DND-41 (cell line): ENCODE measurements at regions not wholly inside any gene's neighbourhood (a gene's known extent, or its start where the extent isn't known, plus 50 kb on each side); places are given as distances from the start of the nearest gene placed in this dataset.

Experiments used
- ATAC-seq: fragments of 200-7000 bp; cut with Tn5 transposase; 3 replicates; pipeline ENCODE4 v1.9.1; 2021; ENCODE audit warnings: low read depth; ENCODE audit not compliant: insufficient read depth
- DNase-seq: peaks from one replicate; pipeline ENCODE4 v3.0.0-alpha.2; 2020
- H2AFZ ChIP-seq: 2 replicates; pipeline ENCODE4 v1.6.0; 2012; ENCODE audit warnings: low read depth, low read length
- H3K27ac ChIP-seq: 2 replicates; pipeline ENCODE4 v1.5.1; 2012; ENCODE audit warnings: low read length, inconsistent platforms
- H3K27me3 ChIP-seq: fragments of 200-600 bp; sonication (generic); 2 replicates; pipeline ENCODE4 v1.6.0; 2012; ENCODE audit warnings: low read length, mild to moderate bottlenecking, inconsistent platforms; ENCODE audit not compliant: insufficient read depth, poor library complexity
- H3K36me3 ChIP-seq: 2 replicates; pipeline ENCODE4 v1.5.1; 2012; ENCODE audit warnings: low read length, inconsistent platforms; ENCODE audit not compliant: insufficient read depth
- H3K4me1 ChIP-seq: 2 replicates; pipeline ENCODE4 v1.5.1; 2012; ENCODE audit warnings: mild to moderate bottlenecking, low read length; ENCODE audit not compliant: insufficient read depth
- H3K4me2 ChIP-seq: 2 replicates; pipeline ENCODE4 v1.6.0; 2012; ENCODE audit warnings: mild to moderate bottlenecking, moderate library complexity, low read length, inconsistent platforms; ENCODE audit not compliant: insufficient read depth
- H3K4me3 ChIP-seq, 2 experiments: fragments of 200-600 bp in 1 of 2; shearing (Covaris generic) in 1 of 2; 2 replicates each; pipeline ENCODE4 v1.5.1; 2012 to 2016; ENCODE audit warnings: inconsistent platforms in 2 of 2, low read length in 2 of 2, mild to moderate bottlenecking in 2 of 2, low read depth in 1 of 2, moderate library complexity in 1 of 2
- H3K79me2 ChIP-seq: 2 replicates; pipeline ENCODE4 v1.6.0; 2012; ENCODE audit warnings: low read length, inconsistent platforms; ENCODE audit not compliant: insufficient read depth
- H3K9ac ChIP-seq: 2 replicates; pipeline ENCODE4 v1.6.0; 2012; ENCODE audit warnings: low read depth, mild to moderate bottlenecking, inconsistent platforms, low read length, moderate library complexity
- H3K9me3 ChIP-seq: 2 replicates; pipeline ENCODE4 v1.5.1; 2012; ENCODE audit warnings: low read length, moderate library complexity, mild to moderate bottlenecking, inconsistent platforms; ENCODE audit not compliant: insufficient read depth, severe bottlenecking
- H4K20me1 ChIP-seq: 2 replicates; pipeline ENCODE4 v1.6.0; 2012; ENCODE audit warnings: low read length; ENCODE audit not compliant: insufficient read depth
- CTCF ChIP-seq: IDR thresholded peaks from 2 replicates; pipeline ENCODE4 v1.5.1; 2012; ENCODE audit warnings: borderline replicate concordance, low read length, moderate library complexity, mild to moderate bottlenecking; ENCODE audit not compliant: poor library complexity, severe bottlenecking; ENCODE audit errors: extremely low read depth
- EZH2 ChIP-seq: IDR thresholded peaks from 3 replicates; pipeline ENCODE4 v1.6.1; 2012; ENCODE audit warnings: borderline replicate concordance, low read depth, mild to moderate bottlenecking, moderate library complexity, low read length, inconsistent platforms; ENCODE audit not compliant: severe bottlenecking

GRCh38 chr20:57111028-57111373 is 155.4 kb downstream of the BMP7 start:
- no peaks in the 10 kb centered on the region for H3K4me1 ChIP-seq
- no peaks in the 10 kb centered on the region for H3K9me3 ChIP-seq
- no peak overlapping the region for H2AFZ ChIP-seq
- no peaks in the 10 kb centered on the region for H3K79me2 ChIP-seq
- no peaks in the 10 kb centered on the region; the same call in 1 of the 2 replicates for H4K20me1 ChIP-seq
- no peak overlapping the region for H3K4me2 ChIP-seq
- H3K27ac ChIP-seq = no peak overlapping the region
- no peaks in the 10 kb centered on the region for H3K36me3 ChIP-seq
- no peaks in the 10 kb centered on the region for H3K27me3 ChIP-seq
- no peak overlapping the region for H3K9ac ChIP-seq
- no peak for TF ChIP-seq CTCF
- TF ChIP-seq EZH2 = no peak
- DNase-seq = no peak
- no peak overlapping the region for H3K4me3 ChIP-seq
- ATAC-seq = no peak

- H2AFZ ChIP-seq = no peak overlapping the region
- no peak overlapping the region for H3K9ac ChIP-seq
- TF ChIP-seq CTCF (no peak), EZH2 (no peak)
- H3K9me3 ChIP-seq = no peaks in the 10 kb centered on the region
- H3K4me2 ChIP-seq = no peak overlapping the region
- H3K4me1 ChIP-seq = no peaks in the 10 kb centered on the region
- ATAC-seq (no peak), DNase-seq (no peak)
- no peaks in the 10 kb centered on the region for H3K36me3 ChIP-seq
- H3K27me3 ChIP-seq = no peaks in the 10 kb centered on the region
- H3K27ac ChIP-seq = no peak overlapping the region
- no peaks in the 10 kb centered on the region; the same call in 1 of the 2 replicates for H4K20me1 ChIP-seq
- H3K79me2 ChIP-seq = no peaks in the 10 kb centered on the region
- no peak overlapping the region for H3K4me3 ChIP-seq
These were observed 154.0 kb downstream of the BMP7 start for GRCh38 chr20:57112448-57112847.

- no peak overlapping the region for H3K27ac ChIP-seq
- no peaks in the 10 kb centered on the region for H3K27me3 ChIP-seq
- H3K4me3 ChIP-seq = no peak overlapping the region
- TF ChIP-seq EZH2 (no peak), CTCF (no peak)
- H3K36me3 ChIP-seq = no peaks in the 10 kb centered on the region
- no peaks in the 10 kb centered on the region; the same call in 1 of the 2 replicates for H4K20me1 ChIP-seq
- H3K4me2 ChIP-seq = no peak overlapping the region
- ATAC-seq (no peak), DNase-seq (no peak)
- H3K4me1 ChIP-seq = no peaks in the 10 kb centered on the region
- H3K9ac ChIP-seq = no peak overlapping the region
- H3K9me3 ChIP-seq = no peaks in the 10 kb centered on the region
- H2AFZ ChIP-seq = no peak overlapping the region
- H3K79me2 ChIP-seq = no peaks in the 10 kb centered on the region
These were observed 152.0 kb downstream of the BMP7 start for GRCh38 chr20:57114290-57115005.
